Endothelial cell of umbilical vein (primary cell): ENCODE measurements at regions not wholly inside any gene's neighbourhood (a gene's known extent, or its start where the extent isn't known, plus 50 kb on each side); places are given as distances from the start of the nearest gene placed in this dataset.

Source experiments
- BruUV-seq: library from RNA; stranded (reverse); fragments of 400-500 nt; replicated peaks from 2 replicates; lab custom pipeline; 2021; lab: Mats Ljungman, UMichigan
- CTCF ChIA-PET: fragments of 300-600, 350-600 bp; sonication (Branson Sonifier 250); formaldehyde crosslinking; loops from one replicate; lab custom pipeline; 2021; ENCODE audit warnings: antibody characterized with exemption, inconsistent platforms; lab: Charles Lee
- POLR2A ChIA-PET: fragments of 300-600, 350-600 bp; sonication (Branson Sonifier 250); formaldehyde crosslinking; loops from one replicate; lab custom pipeline; 2021; ENCODE audit warnings: antibody characterized with exemption, inconsistent platforms; lab: Charles Lee
- DNase-seq: peaks from one replicate; pipeline ENCODE4 v3.0.0-alpha.2; 2011; ENCODE audit warnings: low read depth, low spot score
- FAIRE-seq: peaks from 2 replicates; lab custom pipeline; 2011; peaks lifted over from hg19 to GRCh38; lab: Jason Lieb, UNC
- H2AFZ ChIP-seq: 2 replicates; pipeline ENCODE4 v1.6.0; 2012; ENCODE audit warnings: low read depth, low read length, control low read depth, inconsistent platforms
- H3K27ac ChIP-seq: 2 replicates; pipeline ENCODE4 v1.5.1; 2011; ENCODE audit warnings: low read depth, mild to moderate bottlenecking, control low read depth, low read length, moderate library complexity; ENCODE audit not compliant: insufficient read depth
- H3K27me3 ChIP-seq, 2 experiments: 2 replicates each; pipeline versions ENCODE4 v1.6.0 to v1.6.1; 2011; ENCODE audit warnings: low read length in 2 of 2, mixed read lengths in 1 of 2; ENCODE audit not compliant: control insufficient read depth in 2 of 2, insufficient read depth in 2 of 2
- H3K36me3 ChIP-seq, 2 experiments: 2 replicates in 1 of 2; 3 replicates in 1 of 2; pipeline ENCODE4 v1.5.1; 2011; ENCODE audit warnings: low read length in 2 of 2, mild to moderate bottlenecking in 1 of 2, moderate library complexity in 1 of 2; ENCODE audit not compliant: control insufficient read depth in 2 of 2, insufficient read depth in 2 of 2; ENCODE audit errors: extremely low read depth in 1 of 2
- H3K4me1 ChIP-seq: 3 replicates; pipeline ENCODE4 v1.5.1; 2011; ENCODE audit warnings: mild to moderate bottlenecking, low read length; ENCODE audit not compliant: control insufficient read depth, insufficient read depth; ENCODE audit errors: extremely low read depth
- H3K4me2 ChIP-seq: 2 replicates; pipeline ENCODE4 v1.6.1; 2011; ENCODE audit warnings: low read length, control low read depth, mixed read lengths; ENCODE audit not compliant: insufficient read depth
- H3K4me3 ChIP-seq, 3 experiments: fragments of 200-600 bp in 1 of 3; sonication (generic), shearing (Covaris generic) in 1 of 3; replicated peaks in 1 of 3; 2 replicates each; pipeline ENCODE4 v1.5.1; 2011 to 2016; ENCODE audit warnings: control low read depth in 3 of 3, low read length in 3 of 3, mild to moderate bottlenecking in 2 of 3, inconsistent platforms in 1 of 3, low read depth in 1 of 3, moderate library complexity in 1 of 3; ENCODE audit not compliant: insufficient read depth in 1 of 3
- H3K79me2 ChIP-seq: 2 replicates; pipeline ENCODE4 v1.6.0; 2012; ENCODE audit warnings: low read length, inconsistent platforms; ENCODE audit not compliant: control insufficient read depth, insufficient read depth
- H3K9ac ChIP-seq: replicated peaks from 2 replicates; pipeline ENCODE3; 2011; ENCODE audit warnings: low read length, control low read depth; ENCODE audit not compliant: insufficient read depth; ENCODE audit errors: extremely low read depth
- H3K9me1 ChIP-seq: replicated peaks from 3 replicates; pipeline ENCODE4 v1.6.0; 2011; ENCODE audit warnings: mild to moderate bottlenecking, low read length; ENCODE audit not compliant: control insufficient read depth, insufficient read depth; ENCODE audit errors: extremely low read depth
- H3K9me3 ChIP-seq: replicated peaks from 2 replicates; pipeline ENCODE4 v1.5.1; 2012; ENCODE audit warnings: low read length, inconsistent platforms; ENCODE audit not compliant: control insufficient read depth, insufficient read depth
- H4K20me1 ChIP-seq: replicated peaks from 2 replicates; pipeline ENCODE3; 2011; ENCODE audit warnings: mild to moderate bottlenecking, low read length; ENCODE audit not compliant: control insufficient read depth, insufficient read depth; ENCODE audit errors: extremely low read depth
- EZH2 ChIP-seq: IDR thresholded peaks from 2 replicates; pipeline ENCODE4 v1.6.1; 2012; ENCODE audit warnings: borderline replicate concordance, low read depth, mild to moderate bottlenecking, moderate library complexity, low read length, inconsistent platforms; ENCODE audit not compliant: severe bottlenecking
- FOS ChIP-seq: IDR thresholded peaks from 2 replicates; pipeline ENCODE4 v1.6.1; 2011; ENCODE audit warnings: mild to moderate bottlenecking, low read length, moderate library complexity, borderline replicate concordance; ENCODE audit not compliant: insufficient read depth
- GATA2 ChIP-seq: IDR thresholded peaks from 2 replicates; pipeline ENCODE4 v1.7.0; 2011; ENCODE audit warnings: low read depth, mild to moderate bottlenecking, moderate library complexity, mixed read lengths, low read length; ENCODE audit not compliant: insufficient read length, insufficient read depth
- JUN ChIP-seq: IDR thresholded peaks from 2 replicates; pipeline ENCODE4 v1.6.1; 2011; ENCODE audit warnings: borderline replicate concordance, low read depth; ENCODE audit not compliant: insufficient read length, insufficient read depth
- MYC ChIP-seq: IDR thresholded peaks from one replicate; pipeline ENCODE4 v1.6.1; 2011; ENCODE audit warnings: mild to moderate bottlenecking, low read depth, low read length
- POLR2A ChIP-seq: IDR thresholded peaks from 2 replicates; pipeline ENCODE4 v1.6.1; 2012; ENCODE audit warnings: low read depth, mild to moderate bottlenecking, control low read depth, low read length
- POLR2AphosphoS5 ChIP-seq: IDR thresholded peaks from 2 replicates; pipeline ENCODE4 v1.6.1; 2012; ENCODE audit warnings: low read depth, mild to moderate bottlenecking, control low read depth, low read length, moderate library complexity; ENCODE audit not compliant: insufficient read depth
- dilution Hi-C: fragments of 300-500 bp; cut with MboI; formaldehyde crosslinking; loops from one replicate; pipeline ENCODE4 v1.15.0; 2019; ENCODE audit warnings: low sequenced_read_pairs; ENCODE audit not compliant: extremely low pct_ligation_motif_present
- intact Hi-C: fragments of 100-400 bp; cut with micrococcal nuclease; formaldehyde crosslinking; loops from one replicate; pipeline ENCODE4 v1.10.0; 2022
- TF ChIP-seq, protein P1 (sequence below): IDR thresholded peaks from 2 replicates; pipeline ENCODE4 v1.6.1; 2011; ENCODE audit not compliant: insufficient read depth, insufficient read length
- TF ChIP-seq, protein P2 (sequence below), 2 donors: IDR thresholded peaks; 1 replicate in 1 of 2; 2 replicates in 1 of 2; pipeline ENCODE4 v1.5.1; 2011; ENCODE audit warnings: low read length in 2 of 2, mild to moderate bottlenecking in 2 of 2, moderate library complexity in 2 of 2, control low read depth in 1 of 2, inconsistent platforms in 1 of 2, low read depth in 1 of 2; ENCODE audit not compliant: insufficient read depth in 1 of 2; ENCODE audit errors: extremely low read depth in 1 of 2

DNA sequence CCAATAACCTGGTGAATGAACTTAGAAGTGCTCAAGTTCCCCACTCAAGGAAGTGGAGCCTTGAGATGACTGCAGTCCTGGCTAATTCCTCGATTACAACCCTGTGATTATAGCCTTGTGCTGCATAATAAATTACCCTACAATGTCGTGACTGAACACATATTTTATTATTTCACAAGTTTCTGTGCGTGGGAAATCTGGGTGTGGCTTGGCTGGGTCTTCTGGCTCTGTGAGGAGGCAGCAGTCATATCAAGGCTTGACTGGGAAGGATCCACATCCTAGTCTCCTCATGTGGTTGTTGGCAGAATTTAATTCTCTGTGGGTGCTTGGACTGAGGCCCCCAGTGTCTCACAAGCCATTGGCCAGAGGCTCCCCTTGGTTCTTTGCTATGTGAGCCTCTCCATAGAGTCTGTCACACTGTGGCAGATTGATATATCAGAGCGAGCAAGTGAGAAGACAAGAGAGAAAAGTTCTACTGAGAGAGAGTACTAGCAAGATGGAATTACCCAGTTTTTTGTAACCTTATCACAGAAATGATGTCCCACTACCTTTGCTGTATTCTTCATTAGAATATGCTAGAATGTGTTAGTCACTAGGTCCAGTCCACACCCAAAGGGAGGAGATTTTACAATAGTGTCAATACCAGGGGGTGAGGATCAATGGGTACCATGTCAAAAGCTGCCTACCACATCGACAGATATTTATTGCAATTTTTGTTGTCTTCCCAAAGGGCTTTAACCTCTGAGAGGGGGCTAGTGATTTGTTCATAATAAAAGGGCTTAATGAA, 102.8 kb upstream of the TBC1D5 start:
- DNase-seq (no peak), FAIRE-seq (no peak)
- no peak overlapping the region for H3K4me2 ChIP-seq
- no peaks in the 10 kb centered on the region for H3K79me2 ChIP-seq
- no peaks in the 10 kb centered on the region for H3K9me3 ChIP-seq
- H3K27ac ChIP-seq = no peak overlapping the region
- H4K20me1 ChIP-seq = no peaks in the 10 kb centered on the region
- intact Hi-C loops (no loop called here), dilution Hi-C loops (loop anchor here (25.0 kb wide), 1 partner anchor 408 kb away; no protein-coding TSS in a partner anchor)
- no peak overlapping the region for H3K9ac ChIP-seq
- H3K36me3 ChIP-seq = no peaks in the 10 kb centered on the region
- H3K27me3 ChIP-seq = no peaks in the 10 kb centered on the region
- H2AFZ ChIP-seq = no peak overlapping the region
- no TSS peak for BruUV-seq
- H3K4me1 ChIP-seq = no peaks in the 10 kb centered on the region
- H3K4me3 ChIP-seq = no peak overlapping the region
- CTCF ChIA-PET = interaction anchor here (1.7 kb wide), 1 partner anchor 200 kb away, joined by 4 read pairs; no protein-coding TSS in a partner anchor
- TF ChIP-seq, protein P1, sequence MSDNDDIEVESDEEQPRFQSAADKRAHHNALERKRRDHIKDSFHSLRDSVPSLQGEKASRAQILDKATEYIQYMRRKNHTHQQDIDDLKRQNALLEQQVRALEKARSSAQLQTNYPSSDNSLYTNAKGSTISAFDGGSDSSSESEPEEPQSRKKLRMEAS = no peak
- TF ChIP-seq MYC (no peak), JUN (no peak), POLR2A (no peak), EZH2 (no peak), FOS (no peak), GATA2 (no peak), POLR2AphosphoS5 (no peak)
- TF ChIP-seq, protein P2, sequence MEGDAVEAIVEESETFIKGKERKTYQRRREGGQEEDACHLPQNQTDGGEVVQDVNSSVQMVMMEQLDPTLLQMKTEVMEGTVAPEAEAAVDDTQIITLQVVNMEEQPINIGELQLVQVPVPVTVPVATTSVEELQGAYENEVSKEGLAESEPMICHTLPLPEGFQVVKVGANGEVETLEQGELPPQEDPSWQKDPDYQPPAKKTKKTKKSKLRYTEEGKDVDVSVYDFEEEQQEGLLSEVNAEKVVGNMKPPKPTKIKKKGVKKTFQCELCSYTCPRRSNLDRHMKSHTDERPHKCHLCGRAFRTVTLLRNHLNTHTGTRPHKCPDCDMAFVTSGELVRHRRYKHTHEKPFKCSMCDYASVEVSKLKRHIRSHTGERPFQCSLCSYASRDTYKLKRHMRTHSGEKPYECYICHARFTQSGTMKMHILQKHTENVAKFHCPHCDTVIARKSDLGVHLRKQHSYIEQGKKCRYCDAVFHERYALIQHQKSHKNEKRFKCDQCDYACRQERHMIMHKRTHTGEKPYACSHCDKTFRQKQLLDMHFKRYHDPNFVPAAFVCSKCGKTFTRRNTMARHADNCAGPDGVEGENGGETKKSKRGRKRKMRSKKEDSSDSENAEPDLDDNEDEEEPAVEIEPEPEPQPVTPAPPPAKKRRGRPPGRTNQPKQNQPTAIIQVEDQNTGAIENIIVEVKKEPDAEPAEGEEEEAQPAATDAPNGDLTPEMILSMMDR (IDR thresholded peaks at IDR 0.05; ENCODE audit: extremely low read depth in 1 of 2, insufficient read depth in 1 of 2, low read depth in 1 of 2, low read length in 2 of 2) = no peak
- POLR2A ChIA-PET = no interaction called here
- H3K9me1 ChIP-seq = no peaks in the 10 kb centered on the region
